ENCODE measurements at regions not wholly inside any gene's neighbourhood (a gene's known extent, or its start where the extent isn't known, plus 50 kb on each side); places are given as distances from the start of the nearest gene placed in this dataset.

- no peak for TF ChIP-seq EP300 (IDR thresholded peaks at IDR 0.05)
- TF ChIP-seq E2F6 (IDR thresholded peaks at IDR 0.05; ENCODE audit: borderline replicate concordance, low read depth): no peak
- TF ChIP-seq JUN (IDR thresholded peaks at IDR 0.05): no peak
- no peak for TF ChIP-seq POLR2A (IDR thresholded peaks at IDR 0.05; ENCODE audit: low read length)
- TF ChIP-seq CTCF (IDR thresholded peaks at IDR 0.05): no peak
- TF ChIP-seq BCL3 (IDR thresholded peaks at IDR 0.05): no peak
- TF ChIP-seq CEBPB (IDR thresholded peaks at IDR 0.05): no peak
- TF ChIP-seq HOXB13 (CRISPR knock-in tag; IDR thresholded peaks at IDR 0.05; ENCODE audit: low read depth): no peak
- TF ChIP-seq RCOR1 (IDR thresholded peaks at IDR 0.05; ENCODE audit: low read depth, low read length): no peak
- TF ChIP-seq RFX5 (IDR thresholded peaks at IDR 0.05): no peak
- TF ChIP-seq HMGXB4 (CRISPR knock-in tag; IDR thresholded peaks at IDR 0.05; ENCODE audit: borderline replicate concordance): no peak
- TF ChIP-seq PHF8 (IDR thresholded peaks at IDR 0.05; ENCODE audit: borderline replicate concordance, low read depth): no peak
- no peak for TF ChIP-seq POLR2AphosphoS2 (conservative IDR thresholded peaks at IDR 0.05; ENCODE audit: low read length)
- TF ChIP-seq RAD21 (conservative IDR thresholded peaks at IDR 0.05 in 1 of 2, IDR thresholded peaks at IDR 0.05 in 1 of 2): no peak
Measured at GRCh38 chr20:57918551-57918950, 208.7 kb upstream of the PMEPA1 start.

Data from A549 (cell line).